HG02870 (cell line): ENCODE measurements at regions not wholly inside any gene's neighbourhood (a gene's known extent, or its start where the extent isn't known, plus 50 kb on each side); places are given as distances from the start of the nearest gene placed in this dataset.

Source experiments
- ATAC-seq: cut with Tn5 transposase; IDR thresholded peaks from one replicate; pipeline ENCODE4 v1.9.1; 2021; ENCODE audit warnings: mild to moderate bottlenecking, moderate library complexity; ENCODE audit not compliant: unreplicated experiment

DNA sequence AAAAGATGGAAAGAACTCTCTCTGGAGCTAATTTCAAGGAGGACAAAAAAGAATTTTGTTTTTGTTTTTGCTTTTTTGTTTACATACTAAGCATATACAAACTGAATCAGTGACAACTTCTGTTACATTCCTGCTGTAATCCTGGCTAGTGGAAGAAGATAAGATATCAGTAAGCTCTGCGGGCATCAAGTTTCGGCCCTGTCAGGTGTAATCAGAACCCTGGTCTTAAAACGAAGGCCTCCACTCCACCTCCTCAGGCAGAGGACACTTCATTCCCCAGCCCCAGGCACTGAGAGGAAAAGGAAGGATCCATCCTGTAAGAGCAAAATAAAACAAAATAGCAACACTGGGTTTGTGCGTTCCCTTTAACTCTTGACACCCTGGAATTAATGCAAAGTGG lies 88.9 kb upstream of the ARHGAP29 start:
- no peak for ATAC-seq

DNA sequence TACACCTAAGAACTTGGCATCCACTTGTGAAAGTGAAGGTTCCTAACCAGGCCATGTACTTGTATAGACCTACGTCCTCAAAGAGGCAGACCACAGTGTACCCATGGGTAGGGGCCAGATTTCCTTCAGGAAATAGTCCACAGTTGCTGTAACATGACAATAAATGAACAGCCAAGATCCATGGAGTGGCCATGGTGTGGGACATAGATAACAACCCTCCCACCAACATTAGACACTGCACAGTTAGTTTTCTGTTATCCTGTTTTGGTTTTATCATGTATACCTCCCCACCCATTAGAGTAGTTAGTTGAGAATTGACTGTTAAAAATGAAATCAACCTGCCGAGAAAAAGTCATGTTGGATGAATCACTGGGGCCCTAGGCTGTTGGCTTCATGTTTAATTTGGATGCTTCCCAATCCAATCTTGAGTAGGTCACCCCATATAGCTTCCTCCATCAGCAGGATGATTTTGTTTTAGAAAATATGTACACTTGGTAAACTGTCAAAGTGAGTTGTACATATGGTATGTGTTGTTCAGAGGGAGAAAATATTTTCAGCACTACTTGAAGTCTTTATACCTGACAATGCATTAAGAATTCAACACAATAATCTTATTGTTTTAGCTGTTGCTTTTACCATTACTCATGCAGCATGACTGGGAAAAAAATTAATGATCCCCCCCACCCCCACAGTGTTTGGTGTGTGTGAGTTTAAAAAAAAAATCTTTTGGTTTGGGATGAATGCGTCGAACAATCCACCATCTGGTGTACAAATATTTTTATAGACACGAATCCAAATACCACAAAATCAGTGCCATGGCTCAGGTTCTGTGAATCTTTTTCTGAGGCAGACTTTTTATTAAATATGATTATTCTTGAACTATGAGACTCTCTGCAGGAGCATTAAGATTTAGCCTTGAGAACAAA lies 88.3 kb upstream of the ARHGAP29 start:
- no peak for ATAC-seq

DNA sequence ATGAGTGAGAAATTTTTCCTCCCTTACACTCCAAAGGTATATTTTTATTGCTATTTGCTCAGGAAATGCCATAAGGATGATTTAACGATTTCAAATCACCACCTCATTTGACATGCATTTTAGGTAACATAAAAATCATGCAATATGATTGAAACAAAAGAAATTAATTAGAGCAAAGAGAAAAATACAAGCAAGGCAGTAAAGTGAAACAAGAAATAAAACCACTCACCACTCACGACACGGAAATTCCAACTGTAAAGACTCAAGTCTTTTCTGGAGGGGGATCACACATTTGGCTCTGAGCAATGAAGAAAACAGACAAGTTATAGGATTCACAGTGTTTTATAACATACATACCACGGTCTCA lies 86.8 kb upstream of the ARHGAP29 start:
- ATAC-seq: no peak

DNA sequence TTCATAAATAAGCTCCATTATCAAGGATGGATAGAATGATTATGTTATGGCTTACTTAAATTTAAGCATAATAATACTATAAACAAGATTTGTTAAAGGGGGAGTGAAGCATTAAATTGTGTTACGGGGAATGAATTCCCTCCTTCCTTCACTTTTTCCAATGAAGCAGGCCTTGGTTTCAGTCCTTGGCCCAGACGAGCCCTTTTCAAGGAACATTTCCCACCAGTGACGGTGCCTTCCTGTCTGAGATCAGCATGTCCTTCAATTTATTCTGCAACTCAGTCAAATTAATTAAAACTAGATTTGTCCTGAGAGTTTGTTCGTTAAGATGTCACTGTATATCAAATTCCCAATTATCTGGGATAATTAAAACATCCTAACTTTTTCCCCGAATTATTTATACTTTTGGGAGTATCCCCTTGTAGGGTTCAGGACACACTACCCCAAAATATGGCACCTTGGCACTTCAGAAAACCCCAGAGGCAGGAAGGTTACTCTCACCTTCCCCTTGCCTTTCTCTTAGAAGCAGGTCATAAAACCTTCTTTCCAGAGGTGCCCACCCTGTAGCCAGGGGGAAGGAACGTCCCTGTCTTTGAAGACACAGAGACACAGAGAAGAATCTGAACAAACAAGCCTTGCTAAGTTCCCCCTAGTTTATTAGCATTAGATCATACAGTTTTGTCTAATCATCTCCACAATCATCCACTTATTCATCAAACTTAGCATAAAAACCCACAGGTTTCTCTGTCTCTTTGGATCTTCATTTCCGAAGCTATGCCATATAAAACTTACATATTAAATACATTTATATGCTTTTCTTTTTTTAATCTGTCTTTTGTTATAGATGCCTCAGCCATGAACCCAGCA lies 86.2 kb upstream of the ARHGAP29 start:
- ATAC-seq: no peak

DNA sequence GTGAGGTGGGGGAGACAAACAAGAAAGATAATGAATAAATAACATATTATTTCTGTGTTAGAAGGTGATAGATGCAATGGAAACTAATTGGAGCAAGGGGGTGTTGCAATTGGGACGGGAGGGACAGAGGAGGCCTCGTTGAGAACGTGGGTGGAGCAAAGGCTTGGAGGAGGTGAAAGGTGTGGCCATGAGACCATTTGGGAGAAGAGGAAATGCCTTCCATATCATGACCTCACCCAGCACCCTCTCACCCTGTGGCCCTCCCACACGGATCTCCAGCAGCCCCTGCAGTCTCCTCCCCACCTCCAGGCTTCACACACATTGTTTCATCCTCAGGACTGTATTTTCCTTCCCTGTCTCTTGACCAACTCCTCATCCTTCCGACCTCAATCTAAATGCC lies 85.3 kb upstream of the ARHGAP29 start:
- ATAC-seq: no peak

DNA sequence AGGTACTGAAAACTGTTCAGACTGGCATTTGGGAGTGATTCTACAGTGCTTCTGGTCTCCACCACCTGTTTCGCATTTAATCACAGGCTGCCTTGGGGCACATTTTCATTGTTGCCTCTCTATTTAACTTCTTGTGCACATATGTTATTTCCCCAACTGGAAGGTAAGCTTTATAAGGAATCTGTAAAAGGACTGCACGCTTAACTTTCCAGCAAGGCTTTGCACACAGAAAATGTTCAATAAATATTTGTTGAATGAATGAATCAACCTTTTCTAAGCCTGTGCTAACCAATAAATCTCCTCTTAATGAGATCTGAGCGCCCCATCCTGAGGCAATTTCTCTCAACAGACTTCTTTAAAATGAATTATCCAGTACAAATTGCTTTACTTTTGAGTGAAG lies 84.3 kb upstream of the ARHGAP29 start:
- ATAC-seq: no peak

DNA sequence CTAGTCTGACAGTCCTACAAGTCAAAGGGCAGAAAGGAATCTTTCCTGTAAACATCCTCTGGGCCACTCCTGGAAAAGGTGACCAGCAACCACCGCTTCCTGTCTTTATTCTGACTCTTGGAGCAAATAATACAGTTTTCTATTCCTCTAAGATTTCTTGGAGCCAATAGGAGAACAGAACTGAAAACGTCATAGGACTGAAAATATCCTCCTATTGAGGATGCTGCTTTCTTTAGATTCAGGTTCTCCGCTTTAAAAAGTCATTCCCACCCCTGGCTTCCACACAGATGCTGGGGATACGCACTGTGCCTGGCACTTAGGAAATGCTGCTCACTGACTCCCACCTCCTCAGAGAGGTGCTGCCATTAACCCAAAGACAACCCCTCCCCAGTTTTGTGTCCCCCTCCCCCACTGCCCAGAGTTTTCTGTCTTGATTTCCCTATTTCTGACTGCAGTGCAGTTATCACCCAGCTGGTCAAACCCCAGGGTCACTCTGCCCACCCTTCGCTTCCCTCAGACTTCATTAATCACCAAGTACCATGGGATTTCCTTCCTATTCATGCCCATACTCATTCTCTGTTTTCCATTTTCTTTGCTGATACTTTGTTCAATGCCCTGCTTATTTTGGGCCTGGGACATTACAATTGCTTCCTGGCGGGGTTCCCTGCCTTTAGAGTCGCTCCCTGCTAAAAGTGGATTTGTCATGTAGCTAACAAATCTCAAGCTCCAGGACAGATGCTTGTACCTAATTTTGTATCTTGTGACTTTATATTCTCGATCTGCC lies 82.1 kb upstream of the ARHGAP29 start:
- no peak for ATAC-seq

DNA sequence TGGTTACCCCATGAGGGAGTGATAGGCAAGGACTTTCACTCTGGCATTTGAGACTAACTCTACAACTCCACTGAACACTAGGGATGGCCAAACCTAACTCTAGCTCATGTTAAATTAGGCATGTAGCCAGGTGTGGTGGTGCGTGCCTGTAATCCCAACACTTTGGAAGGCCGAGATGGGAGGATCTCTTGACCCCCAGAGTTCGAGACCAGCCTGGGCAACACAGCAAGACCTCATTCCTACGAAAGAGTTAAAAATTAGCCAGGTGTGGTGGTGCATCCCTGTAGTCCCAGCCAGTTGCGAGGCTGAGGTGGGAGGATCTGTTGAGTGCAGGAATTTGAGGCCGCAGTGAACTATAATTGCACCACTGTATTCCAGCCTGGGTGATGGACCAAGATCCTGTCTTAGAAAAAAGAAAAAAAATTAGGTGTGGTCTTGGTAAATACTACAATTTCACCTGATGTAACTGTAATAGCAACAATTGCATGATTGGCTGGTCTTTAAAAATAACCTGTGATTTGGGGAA lies 81.2 kb upstream of the ARHGAP29 start:
- no peak for ATAC-seq

DNA sequence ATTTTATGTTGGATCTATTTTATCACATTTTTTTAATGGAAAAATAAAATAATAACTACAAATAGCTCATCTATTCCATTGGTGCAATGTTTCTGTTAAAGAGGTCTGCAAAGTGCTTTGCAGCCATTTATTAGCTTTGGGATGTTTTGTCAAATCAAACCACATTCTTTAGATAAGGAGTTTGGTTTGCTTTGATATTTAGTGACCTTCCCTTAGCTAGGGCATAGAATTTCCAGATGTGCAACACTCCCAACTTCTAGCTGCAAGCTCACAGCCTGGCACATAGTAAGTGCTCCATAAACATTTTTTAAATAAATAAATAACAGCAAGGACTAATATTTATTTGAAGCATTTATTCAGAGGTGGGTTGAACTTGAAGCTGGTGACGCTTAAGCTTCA lies 80.4 kb upstream of the ARHGAP29 start:
- no peak for ATAC-seq

DNA sequence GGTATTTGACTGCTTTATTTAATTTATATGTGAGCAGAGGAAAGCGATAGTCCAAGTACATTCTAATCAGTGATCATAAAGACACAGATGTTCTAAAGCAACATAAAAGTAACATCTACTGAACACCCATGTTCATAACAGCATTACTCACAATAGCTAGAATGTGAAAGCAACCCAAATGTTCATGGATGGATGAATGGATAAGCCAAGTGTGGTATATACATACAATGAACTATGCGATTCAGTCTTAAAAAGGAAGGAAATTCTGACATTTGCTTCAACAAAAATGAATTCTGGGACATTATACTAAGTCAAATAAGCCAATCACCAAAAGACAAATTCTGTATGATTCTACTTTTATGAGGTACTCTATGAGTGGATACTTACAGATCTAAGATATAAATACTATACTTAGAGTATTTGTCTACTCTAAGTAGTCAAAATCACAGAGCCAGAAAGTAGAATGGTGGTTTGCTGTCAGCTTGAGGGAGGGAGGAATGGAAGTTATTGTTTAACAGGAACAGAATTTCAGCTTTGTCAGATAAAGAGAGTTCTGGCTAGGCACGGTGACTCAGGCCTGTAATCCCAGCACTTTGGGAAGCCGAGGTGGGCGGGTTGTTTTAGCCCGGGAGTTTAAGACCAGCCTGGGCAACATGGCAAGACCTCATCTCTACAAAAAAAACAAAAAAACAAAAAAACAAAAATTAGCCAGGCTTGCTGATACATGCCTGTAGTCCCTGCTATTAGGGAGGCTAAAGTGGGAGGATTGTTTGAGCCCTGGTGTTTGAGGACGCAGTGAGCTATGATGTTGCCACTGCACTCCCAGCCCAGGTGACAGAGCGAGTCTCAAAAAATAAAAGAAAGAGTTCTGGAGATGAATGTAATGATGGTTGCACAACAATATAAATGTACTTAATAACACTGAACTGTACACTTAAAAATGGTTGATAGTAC lies 79.7 kb upstream of the ARHGAP29 start:
- ATAC-seq: no peak

DNA sequence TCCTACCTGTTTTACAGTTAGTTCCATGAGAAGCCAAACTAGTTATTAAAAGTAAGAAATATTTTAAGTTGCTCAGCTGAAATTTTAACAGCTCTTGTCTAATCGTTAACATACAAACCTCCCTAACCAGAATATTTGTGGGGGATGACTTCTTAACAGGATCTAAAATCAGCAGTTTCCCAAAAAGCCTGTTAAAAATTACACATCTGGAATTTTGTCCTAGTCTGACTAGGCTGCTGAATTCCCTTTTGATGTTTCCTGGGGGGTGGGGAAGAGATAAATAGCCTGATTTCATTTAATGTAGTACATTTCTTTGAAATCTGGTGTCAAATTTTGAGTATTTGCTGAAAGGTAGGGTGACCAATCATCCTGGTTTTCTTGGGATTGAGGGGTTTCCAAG lies 78.8 kb upstream of the ARHGAP29 start:
- ATAC-seq: no peak

DNA sequence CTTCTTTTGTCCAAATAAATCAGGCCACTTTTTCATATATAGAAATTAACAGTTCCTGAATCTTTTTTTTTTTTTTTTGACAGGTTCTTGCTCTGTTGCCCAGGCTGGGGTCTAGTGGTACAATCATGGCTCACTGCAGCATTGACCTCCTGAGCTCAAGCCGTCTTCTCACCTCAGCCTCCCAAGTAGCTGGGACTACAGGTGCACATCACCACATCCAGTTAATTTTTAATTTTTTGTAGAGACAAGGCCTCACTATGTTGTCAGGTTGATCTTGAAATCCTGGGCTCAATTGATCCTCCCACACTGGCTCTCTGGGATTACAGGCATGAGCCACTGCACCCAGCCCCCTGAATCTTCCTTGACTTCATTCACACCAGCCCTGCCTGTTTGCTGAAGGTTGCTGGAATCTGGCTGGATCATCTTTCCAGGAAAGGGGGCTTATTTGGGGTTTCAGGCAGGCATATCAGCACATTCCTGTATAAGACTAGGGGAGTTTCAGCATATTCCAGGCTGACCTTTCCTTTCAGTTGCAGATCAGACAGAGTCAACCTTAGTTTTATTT lies 78.2 kb upstream of the ARHGAP29 start:
- ATAC-seq: no peak

DNA sequence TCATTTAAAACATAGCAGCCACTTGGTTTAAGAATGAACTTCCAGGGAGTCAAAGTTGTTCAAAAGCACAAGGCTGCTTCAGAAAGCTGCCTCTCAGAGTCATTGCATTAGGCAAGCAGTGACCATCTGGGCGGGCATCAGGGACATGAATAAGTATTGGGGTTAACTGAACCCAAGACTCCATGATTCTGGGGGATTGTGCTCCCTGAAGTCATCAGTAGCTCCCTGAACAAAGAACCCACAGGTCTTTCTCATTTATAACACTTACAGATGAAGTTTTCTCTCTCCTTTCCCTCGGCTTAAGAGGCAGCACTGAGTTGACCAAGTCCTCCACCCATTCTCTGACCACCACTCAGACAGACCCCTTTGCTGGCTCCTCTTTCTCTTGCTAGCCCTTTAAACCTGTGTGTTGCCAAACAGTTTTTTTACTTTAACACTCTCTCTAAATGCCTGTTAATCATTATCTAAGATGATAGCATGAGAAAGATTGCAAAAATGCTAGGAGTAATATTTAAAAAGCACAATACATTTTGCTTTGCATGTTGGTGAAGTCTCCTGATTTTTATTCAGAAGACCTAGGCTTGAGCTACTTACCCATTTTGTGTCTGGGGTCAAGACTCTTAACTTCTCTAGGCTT lies 77.0 kb upstream of the ARHGAP29 start:
- no peak for ATAC-seq

DNA sequence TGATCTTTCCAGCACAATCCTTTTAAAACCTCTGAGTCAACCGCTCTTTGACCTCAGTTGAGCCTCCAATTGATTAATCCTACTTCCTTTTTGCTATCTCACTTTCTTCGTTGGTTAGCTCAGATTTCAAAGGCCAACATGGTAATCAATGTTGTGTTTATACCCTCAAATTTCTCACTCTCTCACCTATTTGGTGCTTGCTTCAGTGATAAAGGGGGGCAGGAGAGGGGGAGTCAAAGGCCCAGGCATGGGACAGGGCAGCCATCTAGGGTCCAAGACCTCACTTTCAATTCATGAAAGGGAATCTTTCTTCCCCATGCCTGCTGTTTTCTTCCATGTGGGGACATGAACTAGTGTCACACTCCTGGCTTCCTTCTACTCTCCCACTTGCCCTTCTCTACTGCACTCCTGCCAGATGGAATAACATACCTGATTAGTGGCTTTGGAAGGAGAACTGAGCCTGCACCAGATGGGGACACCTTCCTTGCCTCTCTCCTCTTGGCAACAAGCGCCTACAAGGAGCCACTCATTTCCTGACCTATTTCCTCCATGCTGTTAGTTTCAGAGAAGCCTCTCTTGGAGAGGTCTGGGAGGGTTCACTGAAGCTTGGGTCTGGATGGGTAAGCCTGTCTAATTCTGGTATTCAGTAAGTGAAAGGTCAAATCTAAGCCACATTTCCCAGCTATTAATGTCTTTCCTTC lies 73.3 kb upstream of the ARHGAP29 start:
- no peak for ATAC-seq

DNA sequence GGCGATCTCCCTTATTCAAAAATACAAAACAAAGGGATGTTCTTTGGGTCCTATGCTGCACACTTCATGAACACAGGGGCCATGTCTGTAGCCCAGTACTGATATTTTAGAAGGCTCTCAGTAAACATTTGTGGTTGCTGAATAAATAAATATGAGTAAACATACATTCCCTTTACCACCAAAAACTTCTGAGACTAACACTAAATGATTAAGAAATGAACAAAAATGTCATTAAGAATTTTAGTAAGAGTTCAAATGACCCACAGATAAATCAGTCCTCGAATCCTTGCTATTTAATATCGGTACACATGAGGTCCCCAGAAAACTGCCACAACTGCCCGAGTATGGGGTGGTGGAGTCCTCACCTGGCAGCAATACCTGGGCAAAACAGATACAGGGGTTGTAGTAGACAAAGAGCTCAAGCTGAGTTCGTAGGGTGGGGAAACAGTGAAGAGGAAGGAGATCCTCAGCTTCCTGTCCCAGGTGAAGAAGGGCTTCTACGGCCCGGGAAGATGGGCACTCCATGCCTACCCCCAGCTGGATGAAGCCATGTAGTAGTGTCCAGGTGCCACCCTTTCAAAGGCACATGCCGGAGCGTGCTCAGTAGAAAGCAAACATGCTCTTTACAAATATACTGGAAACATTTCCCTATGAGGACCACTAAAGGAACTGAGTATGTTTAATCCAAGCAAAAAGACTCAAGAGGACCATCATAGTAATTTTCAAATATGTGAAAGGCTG lies 72.6 kb upstream of the ARHGAP29 start:
- no peak for ATAC-seq

DNA sequence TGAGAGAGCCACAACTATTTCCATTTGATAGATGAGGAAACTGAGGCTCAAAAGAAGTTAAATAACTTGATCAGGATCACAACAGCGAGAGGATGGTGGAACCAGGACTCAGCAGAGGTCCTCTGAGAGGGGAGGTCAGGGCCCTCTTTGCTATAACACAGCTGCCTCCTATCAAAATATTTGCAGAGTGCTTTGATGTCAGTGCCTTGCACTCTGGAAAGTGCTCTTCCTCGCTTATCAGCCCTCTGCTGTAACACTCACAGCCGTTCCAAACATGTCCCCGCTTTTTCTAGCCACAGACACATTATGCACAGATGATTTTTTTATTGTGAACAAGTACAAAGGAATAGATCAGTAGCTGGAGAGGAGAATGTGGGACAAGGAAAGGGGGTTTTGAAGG lies 71.8 kb upstream of the ARHGAP29 start:
- ATAC-seq: no peak

DNA sequence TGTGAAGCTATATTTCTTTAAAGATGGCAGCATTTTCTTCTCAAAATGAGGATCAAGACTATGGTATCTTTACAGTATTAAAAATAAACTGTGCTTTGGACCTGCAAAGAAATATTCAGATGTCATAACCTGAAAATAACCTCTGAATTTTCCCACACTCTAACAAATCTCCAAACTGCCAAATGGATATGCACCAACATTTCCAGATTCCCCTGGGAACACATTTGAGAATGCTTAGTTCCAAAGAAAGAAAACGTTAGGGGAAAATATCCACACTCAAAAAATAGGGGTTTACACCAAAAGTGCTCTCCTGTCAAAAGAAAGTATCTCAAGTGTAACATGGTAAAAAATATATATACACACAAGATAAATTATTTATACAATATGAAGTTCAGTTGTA lies 69.1 kb upstream of the ARHGAP29 start:
- ATAC-seq: no peak

DNA sequence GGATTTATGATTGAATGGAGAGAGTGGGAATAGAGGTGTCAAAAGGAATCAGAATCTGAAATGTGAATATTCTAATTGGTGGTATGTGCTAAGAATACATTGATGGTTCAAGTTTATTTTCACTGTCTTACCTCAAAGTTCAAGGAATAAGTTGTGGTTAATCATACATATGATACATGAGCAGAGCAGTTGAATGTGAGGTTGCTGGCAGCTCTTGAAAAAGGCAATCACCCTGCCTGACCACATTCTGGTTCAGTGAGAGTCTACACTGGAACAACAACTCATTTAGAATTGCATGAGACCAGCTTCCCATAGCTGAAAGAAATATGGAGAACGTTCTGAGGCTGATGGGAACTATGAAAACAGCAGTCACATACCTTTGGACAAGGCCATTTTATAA lies 68.3 kb upstream of the ARHGAP29 start:
- ATAC-seq: no peak
